IPS DF 6.9 (cell line): ENCODE measurements at regions not wholly inside any gene's neighbourhood (a gene's known extent, or its start where the extent isn't known, plus 50 kb on each side); places are given as distances from the start of the nearest gene placed in this dataset.

Experiments used
- DNase-seq: peaks from one replicate; pipeline ENCODE4 v3.0.0-alpha.2; 2013; ENCODE audit warnings: low read depth, low spot score
- H3K27ac ChIP-seq: one replicate; pipeline ENCODE4 v1.5.1; 2013; ENCODE audit warnings: low read length, control low read depth
- H3K27me3 ChIP-seq: 2 replicates; pipeline ENCODE4 v1.6.1; 2013; ENCODE audit warnings: mild to moderate bottlenecking, low read length; ENCODE audit not compliant: control insufficient read depth, insufficient read depth
- H3K36me3 ChIP-seq: 2 replicates; pipeline ENCODE4 v1.6.1; 2013; ENCODE audit warnings: low read length; ENCODE audit not compliant: control insufficient read depth, insufficient read depth
- H3K4me1 ChIP-seq: 2 replicates; pipeline ENCODE4 v1.6.1; 2013; ENCODE audit warnings: low read length; ENCODE audit not compliant: control insufficient read depth, insufficient read depth
- H3K4me3 ChIP-seq: 2 replicates; pipeline ENCODE4 v1.5.1; 2013; ENCODE audit warnings: mild to moderate bottlenecking, low read length
- H3K9me3 ChIP-seq: 2 replicates; pipeline ENCODE4 v1.6.1; 2013; ENCODE audit warnings: low read length, inconsistent platforms; ENCODE audit not compliant: control insufficient read depth, insufficient read depth
- WGBS: extraction: QIAGEN DNeasy Blood & Tissue Kit; methylation state at CpG from one replicate; pipeline ENCODE4 v1.1.7; 2013; ENCODE audit warnings: mixed read lengths, missing lambda C conversion rate; ENCODE audit not compliant: insufficient read length, insufficient coverage; 5-methylcytosine and 5-hydroxymethylcytosine counted together

DNA sequence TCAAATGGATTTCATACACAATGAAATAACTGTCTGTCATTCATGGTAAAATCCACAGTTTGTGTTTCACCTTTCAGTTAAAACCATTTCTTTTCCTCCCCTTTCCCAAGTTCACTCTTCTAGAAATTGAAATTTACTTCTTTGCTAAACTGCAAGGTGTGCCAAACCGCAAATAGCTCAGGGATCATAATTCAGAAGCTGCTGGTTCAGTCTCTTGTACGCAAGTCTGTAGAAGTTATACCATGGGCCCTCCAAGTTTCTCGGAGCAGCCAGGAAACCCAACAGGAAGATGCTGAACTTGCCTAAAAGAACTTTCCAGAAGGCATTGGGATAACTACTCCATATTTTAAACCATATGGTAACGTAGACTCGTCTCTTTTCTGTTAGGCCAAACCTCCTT is 268.9 kb downstream of the FLRT2 start:
- Histone ChIP-seq H3K36me3 (no peaks in the 10 kb centered on the region), H3K9me3 (no peaks in the 10 kb centered on the region), H3K27ac (no peak overlapping the region), H3K27me3 (no peaks in the 10 kb centered on the region; the same call in 1 of the 2 replicates), H3K4me1 (no peaks in the 10 kb centered on the region), H3K4me3 (no peak overlapping the region)
- DNase-seq = no peak
- no CpG with 5 or more reads among the region's 5 CpGs for WGBS

GRCh38 chr14:85793533-85793932 is 263.6 kb downstream of the FLRT2 start:
- Histone ChIP-seq H3K4me3 (no peak overlapping the region), H3K9me3 (no peaks in the 10 kb centered on the region), H3K4me1 (no peaks in the 10 kb centered on the region), H3K27ac (no peak overlapping the region), H3K27me3 (no peaks in the 10 kb centered on the region; the same call in 1 of the 2 replicates), H3K36me3 (no peaks in the 10 kb centered on the region)
- no peak for DNase-seq
- no CpG with 5 or more reads among the region's 1 CpG for WGBS

DNA sequence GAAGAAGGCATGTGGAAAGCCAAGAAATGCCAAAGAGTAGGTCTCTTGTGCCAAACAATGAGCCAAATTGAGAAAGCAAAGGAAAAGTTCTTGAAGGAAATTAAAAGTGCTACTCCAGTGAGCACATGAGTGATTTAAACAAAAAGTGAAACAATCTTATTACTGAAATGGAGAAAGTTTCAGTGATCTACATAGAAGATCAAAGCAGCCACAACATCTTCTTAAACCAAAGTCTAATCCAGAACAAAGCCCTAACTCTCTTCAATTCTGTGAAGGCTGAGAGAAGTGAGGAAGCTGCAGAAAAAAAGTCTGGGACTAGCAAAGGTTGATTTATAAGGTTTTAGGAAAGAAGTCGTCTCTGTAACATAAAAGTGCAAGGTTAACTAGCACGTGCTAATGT is 259.6 kb downstream of the FLRT2 start:
- WGBS = no CpG with 5 or more reads among the region's 2 CpGs
- H3K4me3 ChIP-seq = no peak overlapping the region
- H3K27me3 ChIP-seq = no peaks in the 10 kb centered on the region
- no peaks in the 10 kb centered on the region for H3K36me3 ChIP-seq
- H3K4me1 ChIP-seq = no peaks in the 10 kb centered on the region
- H3K27ac ChIP-seq = no peak overlapping the region
- DNase-seq = no peak
- no peaks in the 10 kb centered on the region for H3K9me3 ChIP-seq

GRCh38 chr14:85788470-85789233 is 258.7 kb downstream of the FLRT2 start:
- Histone ChIP-seq H3K27ac (no peak overlapping the region), H3K9me3 (no peaks in the 10 kb centered on the region), H3K4me1 (no peaks in the 10 kb centered on the region), H3K36me3 (no peaks in the 10 kb centered on the region), H3K4me3 (no peak overlapping the region), H3K27me3 (no peaks in the 10 kb centered on the region)
- no peak for DNase-seq
- 100% methylated on average over 1 of the region's 2 CpGs for WGBS

DNA sequence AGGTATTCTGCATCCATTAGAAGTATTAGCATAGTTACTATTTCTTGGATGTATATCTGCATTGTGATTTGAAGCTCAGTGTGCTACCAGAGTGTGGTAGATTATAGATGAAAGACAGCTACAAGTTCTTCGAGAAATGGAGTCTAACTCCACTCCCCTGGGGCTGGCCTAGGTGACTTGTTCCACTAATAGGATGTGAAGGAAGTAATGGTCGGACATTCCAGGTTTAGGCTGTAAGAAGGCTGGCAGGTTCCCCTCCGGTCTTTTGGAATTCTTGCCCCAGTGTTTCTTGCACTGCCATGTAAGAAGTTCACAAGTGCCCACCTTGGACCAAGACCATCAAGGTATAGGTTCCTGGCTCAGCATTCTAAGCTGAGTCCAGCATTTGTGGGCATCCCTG is 236.4 kb downstream of the FLRT2 start:
- no peaks in the 10 kb centered on the region for H3K36me3 ChIP-seq
- H3K27me3 ChIP-seq = no peaks in the 10 kb centered on the region
- H3K9me3 ChIP-seq = no peaks in the 10 kb centered on the region
- no peak for DNase-seq
- no peaks in the 10 kb centered on the region for H3K4me1 ChIP-seq
- H3K27ac ChIP-seq = no peak overlapping the region
- no CpG with 5 or more reads among the region's 3 CpGs for WGBS
- no peak overlapping the region for H3K4me3 ChIP-seq

- H3K4me1 ChIP-seq = no peaks in the 10 kb centered on the region
- WGBS = no CpG with 5 or more reads among the region's 6 CpGs
- H3K27me3 ChIP-seq = no peaks in the 10 kb centered on the region
- no peaks in the 10 kb centered on the region for H3K36me3 ChIP-seq
- no peaks in the 10 kb centered on the region for H3K9me3 ChIP-seq
- no peak for DNase-seq
- no peak overlapping the region for H3K4me3 ChIP-seq
- H3K27ac ChIP-seq = no peak overlapping the region
Measured at GRCh38 chr14:85764822-85765221, 234.9 kb downstream of the FLRT2 start.

GRCh38 chr14:85762526-85762925 is 232.6 kb downstream of the FLRT2 start:
- Histone ChIP-seq H3K4me1 (no peaks in the 10 kb centered on the region), H3K9me3 (no peaks in the 10 kb centered on the region), H3K27ac (no peak overlapping the region), H3K27me3 (no peaks in the 10 kb centered on the region), H3K36me3 (no peaks in the 10 kb centered on the region), H3K4me3 (no peak overlapping the region)
- WGBS = no CpG with 5 or more reads among the region's 4 CpGs
- DNase-seq = no peak

- no peaks in the 10 kb centered on the region for H3K27me3 ChIP-seq
- H3K36me3 ChIP-seq = no peaks in the 10 kb centered on the region
- DNase-seq = no peak
- H3K4me1 ChIP-seq = no peaks in the 10 kb centered on the region
- H3K4me3 ChIP-seq = no peak overlapping the region
- no CpG with 5 or more reads among the region's 2 CpGs for whole genome bisulfite sequencing
- H3K9me3 ChIP-seq = no peaks in the 10 kb centered on the region
- H3K27ac ChIP-seq = no peak overlapping the region
Measured at GRCh38 chr14:85752175-85752574, 222.2 kb downstream of the FLRT2 start.

DNA sequence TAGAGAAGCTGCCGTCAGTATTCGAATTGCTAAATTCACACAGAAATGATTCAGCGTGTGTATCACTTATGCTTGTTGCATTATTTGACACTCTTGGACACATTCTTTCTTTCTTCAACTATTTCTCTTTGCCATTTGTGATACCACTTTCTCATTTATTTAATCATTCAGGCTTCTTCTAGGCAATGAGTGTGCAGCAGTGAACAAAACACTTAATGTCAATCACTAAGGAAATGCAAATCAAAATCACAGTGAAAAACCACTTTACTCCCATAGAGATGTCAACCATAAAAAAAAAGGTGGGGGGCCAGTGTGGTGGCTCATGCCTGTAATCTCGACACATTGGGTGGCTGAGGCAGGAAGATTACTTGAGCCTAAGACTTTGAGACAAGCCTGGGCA is 214.6 kb downstream of the FLRT2 start:
- Histone ChIP-seq H3K27ac (no peak overlapping the region), H3K27me3 (no peaks in the 10 kb centered on the region), H3K4me1 (no peaks in the 10 kb centered on the region), H3K9me3 (no peaks in the 10 kb centered on the region), H3K36me3 (no peaks in the 10 kb centered on the region), H3K4me3 (no peak overlapping the region)
- no peak for DNase-seq
- WGBS = no CpG with 5 or more reads among the region's 4 CpGs

DNA sequence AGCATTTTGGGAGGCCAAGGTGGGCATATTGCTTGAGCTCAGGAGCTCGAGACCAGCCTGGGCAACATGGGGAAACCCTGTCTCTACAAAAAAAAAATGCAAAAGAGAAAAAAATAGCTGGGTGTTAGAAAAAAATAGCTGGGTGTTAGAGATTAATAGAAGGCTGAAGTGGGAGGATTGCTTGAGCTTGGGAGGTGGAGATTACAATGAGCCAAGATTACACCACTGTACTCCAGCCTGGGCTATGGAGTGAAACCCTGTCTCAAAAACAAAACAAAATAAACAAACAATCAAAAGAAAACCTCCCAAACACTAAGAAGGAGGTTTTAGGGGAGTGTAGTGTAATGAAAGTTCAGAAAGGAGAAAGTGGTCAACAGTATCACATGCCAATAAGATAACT is 202.1 kb downstream of the FLRT2 start:
- no CpG with 5 or more reads among the region's 1 CpG for WGBS
- Histone ChIP-seq H3K36me3 (no peaks in the 10 kb centered on the region), H3K4me1 (no peaks in the 10 kb centered on the region), H3K27ac (no peak overlapping the region), H3K4me3 (no peak overlapping the region), H3K9me3 (no peaks in the 10 kb centered on the region), H3K27me3 (no peaks in the 10 kb centered on the region)
- DNase-seq = no peak

- Histone ChIP-seq H3K27me3 (no peaks in the 10 kb centered on the region), H3K4me3 (no peak overlapping the region), H3K36me3 (no peaks in the 10 kb centered on the region), H3K27ac (no peak overlapping the region), H3K4me1 (no peaks in the 10 kb centered on the region), H3K9me3 (no peaks in the 10 kb centered on the region)
- DNase-seq = no peak
Measured at GRCh38 chr14:85731186-85731585, 201.2 kb downstream of the FLRT2 start.
